ENCODE measurements at regions not wholly inside any gene's neighbourhood (a gene's known extent, or its start where the extent isn't known, plus 50 kb on each side); places are given as distances from the start of the nearest gene placed in this dataset.
"Not testable (repeated sequence)": the region's sequence is repeated elsewhere in the genome, so short reads cannot be mapped to it uniquely, and the experiment has no call there.

GRCh38 chr18:51508410-51508809, 310.9 kb upstream of the MEX3C start:
- POLR2A ChIA-PET (ENCODE audit: partially characterized antibody); H3K36me3 ChIP-seq (ENCODE audit: insufficient read depth, low read length); H3K27ac Mint-ChIP-seq; DNase-seq; CTCF ChIA-PET (ENCODE audit: partially characterized antibody); H3K4me1 ChIP-seq (ENCODE audit: insufficient read depth, low read length); H3K4me1 Mint-ChIP-seq; intact Hi-C loops (cut with micrococcal nuclease); H3K36me3 Mint-ChIP-seq; H3K4me3 ChIP-seq (ENCODE audit: low read length in 2 of 2); H3K4me3 Mint-ChIP-seq; H3K9me3 ChIP-seq (ENCODE audit: control insufficient read depth in 1 of 2, low read length in 2 of 2); H3K27ac ChIP-seq (ENCODE audit: low read depth, low read length); H3K27me3 ChIP-seq (ENCODE audit: insufficient read depth, low read length); H3K27me3 Mint-ChIP-seq: not testable (repeated sequence)
- H3K9me3 Mint-ChIP-seq: peaks cover 3 to 26% (median 9%) of the 10 kb centered on the region in 8 donors

GRCh38 chr18:51510020-51510419, 312.5 kb upstream of the MEX3C start:
- no peak for DNase-seq

GRCh38 chr18:51513517-51513916, 316.0 kb upstream of the MEX3C start:
- Histone ChIP-seq H3K4me1 (ENCODE audit: insufficient read depth, low read length) (no peaks in the 10 kb centered on the region), H3K27me3 (ENCODE audit: insufficient read depth, low read length) (no peaks in the 10 kb centered on the region), H3K9me3 (ENCODE audit: control insufficient read depth in 1 of 2, low read length in 2 of 2) (no peaks in the 10 kb centered on the region), H3K4me3 (ENCODE audit: low read length in 2 of 2) (no peak overlapping the region), H3K27ac (ENCODE audit: low read depth, low read length) (no peak overlapping the region), H3K36me3 (ENCODE audit: insufficient read depth, low read length) (no peaks in the 10 kb centered on the region)
- peaks cover 0 to 13% (median 4%) of the 10 kb centered on the region in 8 donors for H3K9me3 Mint-ChIP-seq
- H3K4me3 Mint-ChIP-seq: no peak overlapping the region
- POLR2A ChIA-PET (ENCODE audit: partially characterized antibody): no interaction called here
- no peak for DNase-seq
- no peaks in the 10 kb centered on the region for H3K4me1 Mint-ChIP-seq
- CTCF ChIA-PET (ENCODE audit: partially characterized antibody): no interaction called here
- intact Hi-C loops (cut with micrococcal nuclease): no loop called here
- H3K27me3 Mint-ChIP-seq: peaks cover 0 to 1% of the 10 kb centered on the region in 2 donors
- no peak overlapping the region for H3K27ac Mint-ChIP-seq
- no peaks in the 10 kb centered on the region for H3K36me3 Mint-ChIP-seq

More at GRCh38 chr18:51510020-51510419, 312.5 kb upstream of the MEX3C start:
- H3K36me3 Mint-ChIP-seq: no peaks in the 10 kb centered on the region
- no peaks in the 10 kb centered on the region for H3K9me3 ChIP-seq (ENCODE audit: control insufficient read depth in 1 of 2, low read length in 2 of 2)
- no peak overlapping the region for H3K27ac ChIP-seq (ENCODE audit: low read depth, low read length)
- intact Hi-C loops (cut with micrococcal nuclease): no loop called here
- H3K4me3 ChIP-seq (ENCODE audit: low read length in 2 of 2): no peak overlapping the region
- no peaks in the 10 kb centered on the region for H3K27me3 ChIP-seq (ENCODE audit: insufficient read depth, low read length)
- H3K4me1 Mint-ChIP-seq: no peaks in the 10 kb centered on the region
- peaks cover 3 to 26% (median 9%) of the 10 kb centered on the region in 8 donors for H3K9me3 Mint-ChIP-seq
- H3K4me3 Mint-ChIP-seq: no peak overlapping the region
- no peaks in the 10 kb centered on the region for H3K27me3 Mint-ChIP-seq
- POLR2A ChIA-PET (ENCODE audit: partially characterized antibody): no interaction called here
- CTCF ChIA-PET (ENCODE audit: partially characterized antibody): no interaction called here
- H3K36me3 ChIP-seq (ENCODE audit: insufficient read depth, low read length): no peaks in the 10 kb centered on the region
- no peak overlapping the region for H3K27ac Mint-ChIP-seq
- no peaks in the 10 kb centered on the region for H3K4me1 ChIP-seq (ENCODE audit: insufficient read depth, low read length)

GRCh38 chr18:51514128-51514527, 316.6 kb upstream of the MEX3C start:
- ChIA-PET CTCF (ENCODE audit: partially characterized antibody) (no interaction called here), POLR2A (ENCODE audit: partially characterized antibody) (no interaction called here)
- H3K4me1 Mint-ChIP-seq: no peaks in the 10 kb centered on the region
- H3K9me3 Mint-ChIP-seq: peaks cover 0 to 9% (median under 1%) of the 10 kb centered on the region in 8 donors
- no peaks in the 10 kb centered on the region for H3K36me3 Mint-ChIP-seq
- no peak overlapping the region for H3K4me3 Mint-ChIP-seq
- no peak overlapping the region for H3K27ac Mint-ChIP-seq
- Histone ChIP-seq H3K4me3 (ENCODE audit: low read length in 2 of 2) (no peak overlapping the region), H3K27ac (ENCODE audit: low read depth, low read length) (no peak overlapping the region), H3K4me1 (ENCODE audit: insufficient read depth, low read length) (no peaks in the 10 kb centered on the region), H3K27me3 (ENCODE audit: insufficient read depth, low read length) (no peaks in the 10 kb centered on the region), H3K36me3 (ENCODE audit: insufficient read depth, low read length) (no peaks in the 10 kb centered on the region), H3K9me3 (ENCODE audit: control insufficient read depth in 1 of 2, low read length in 2 of 2) (no peaks in the 10 kb centered on the region)
- H3K27me3 Mint-ChIP-seq: peaks cover 0 to 1% of the 10 kb centered on the region in 2 donors
- intact Hi-C loops (cut with micrococcal nuclease): no loop called here
- DNase-seq: no peak

- ChIA-PET CTCF (ENCODE audit: partially characterized antibody) (no interaction called here), POLR2A (ENCODE audit: partially characterized antibody) (no interaction called here)
- Histone ChIP-seq H3K9me3 (ENCODE audit: control insufficient read depth in 1 of 2, low read length in 2 of 2) (no peaks in the 10 kb centered on the region), H3K4me1 (ENCODE audit: insufficient read depth, low read length) (no peaks in the 10 kb centered on the region), H3K36me3 (ENCODE audit: insufficient read depth, low read length) (no peaks in the 10 kb centered on the region), H3K27ac (ENCODE audit: low read depth, low read length) (no peak overlapping the region), H3K4me3 (ENCODE audit: low read length in 2 of 2) (no peak overlapping the region), H3K27me3 (ENCODE audit: insufficient read depth, low read length) (no peaks in the 10 kb centered on the region)
- intact Hi-C loops (cut with micrococcal nuclease): no loop called here
- Mint-ChIP-seq H3K36me3 (no peaks in the 10 kb centered on the region), H3K4me1 (no peaks in the 10 kb centered on the region), H3K4me3 (no peak overlapping the region), H3K27ac (no peak overlapping the region), H3K9me3 (no peaks in the 10 kb centered on the region), H3K27me3 (peaks cover 0 to 1% of the 10 kb centered on the region in 2 donors)
- DNase-seq: no peak
These were observed 319.1 kb upstream of the MEX3C start for GRCh38 chr18:51516478-51517038.

GRCh38 chr18:51519571-51519970, 322.1 kb upstream of the MEX3C start:
- no peak overlapping the region for H3K4me3 ChIP-seq (ENCODE audit: low read length in 2 of 2)
- DNase-seq: no peak
- no peak overlapping the region for H3K27ac ChIP-seq (ENCODE audit: low read depth, low read length)
- H3K27me3 Mint-ChIP-seq: peaks cover 0 to 1% of the 10 kb centered on the region in 2 donors
- H3K4me1 Mint-ChIP-seq: no peaks in the 10 kb centered on the region
- H3K27me3 ChIP-seq (ENCODE audit: insufficient read depth, low read length): no peaks in the 10 kb centered on the region
- no peak overlapping the region for H3K4me3 Mint-ChIP-seq
- H3K36me3 ChIP-seq (ENCODE audit: insufficient read depth, low read length): no peaks in the 10 kb centered on the region
- H3K36me3 Mint-ChIP-seq: no peaks in the 10 kb centered on the region
- H3K9me3 ChIP-seq (ENCODE audit: control insufficient read depth in 1 of 2, low read length in 2 of 2): no peaks in the 10 kb centered on the region
- no peaks in the 10 kb centered on the region for H3K9me3 Mint-ChIP-seq
- ChIA-PET POLR2A (ENCODE audit: partially characterized antibody) (no interaction called here), CTCF (ENCODE audit: partially characterized antibody) (no interaction called here)
- peak overlapping the region in 1 of 7 donors; percentile 45 for H3K27ac Mint-ChIP-seq
- intact Hi-C loops (cut with micrococcal nuclease): no loop called here
- no peaks in the 10 kb centered on the region for H3K4me1 ChIP-seq (ENCODE audit: insufficient read depth, low read length)

- no peaks in the 10 kb centered on the region for H3K9me3 Mint-ChIP-seq
- CTCF ChIA-PET (ENCODE audit: partially characterized antibody): no interaction called here
- DNase-seq: no peak
- Histone ChIP-seq H3K9me3 (ENCODE audit: control insufficient read depth in 1 of 2, low read length in 2 of 2) (no peaks in the 10 kb centered on the region), H3K27ac (ENCODE audit: low read depth, low read length) (no peak overlapping the region), H3K36me3 (ENCODE audit: insufficient read depth, low read length) (no peaks in the 10 kb centered on the region), H3K4me3 (ENCODE audit: low read length in 2 of 2) (no peak overlapping the region), H3K4me1 (ENCODE audit: insufficient read depth, low read length) (no peaks in the 10 kb centered on the region), H3K27me3 (ENCODE audit: insufficient read depth, low read length) (no peaks in the 10 kb centered on the region)
- POLR2A ChIA-PET (ENCODE audit: partially characterized antibody): no interaction called here
- no peak overlapping the region for H3K27ac Mint-ChIP-seq
- H3K27me3 Mint-ChIP-seq: peaks cover 0 to 1% of the 10 kb centered on the region in 2 donors
- intact Hi-C loops (cut with micrococcal nuclease): no loop called here
- H3K4me3 Mint-ChIP-seq: no peak overlapping the region
- no peaks in the 10 kb centered on the region for H3K4me1 Mint-ChIP-seq
- no peaks in the 10 kb centered on the region for H3K36me3 Mint-ChIP-seq
These were observed 323.2 kb upstream of the MEX3C start for GRCh38 chr18:51520676-51521180.

GRCh38 chr18:51522338-51522737, 324.9 kb upstream of the MEX3C start:
- H3K27ac ChIP-seq (ENCODE audit: low read depth, low read length): no peak overlapping the region
- no peaks in the 10 kb centered on the region for H3K9me3 ChIP-seq (ENCODE audit: control insufficient read depth in 1 of 2, low read length in 2 of 2)
- no peaks in the 10 kb centered on the region for H3K27me3 ChIP-seq (ENCODE audit: insufficient read depth, low read length)
- DNase-seq: no peak
- intact Hi-C loops (cut with micrococcal nuclease): no loop called here
- H3K36me3 ChIP-seq (ENCODE audit: insufficient read depth, low read length): no peaks in the 10 kb centered on the region
- H3K36me3 Mint-ChIP-seq: no peaks in the 10 kb centered on the region
- no peak overlapping the region for H3K27ac Mint-ChIP-seq
- no peaks in the 10 kb centered on the region for H3K27me3 Mint-ChIP-seq
- H3K4me1 ChIP-seq (ENCODE audit: insufficient read depth, low read length): no peaks in the 10 kb centered on the region
- ChIA-PET CTCF (ENCODE audit: partially characterized antibody) (no interaction called here), POLR2A (ENCODE audit: partially characterized antibody) (no interaction called here)
- no peaks in the 10 kb centered on the region for H3K4me1 Mint-ChIP-seq
- H3K4me3 ChIP-seq (ENCODE audit: low read length in 2 of 2): no peak overlapping the region
- H3K4me3 Mint-ChIP-seq: no peak overlapping the region
- no peaks in the 10 kb centered on the region for H3K9me3 Mint-ChIP-seq
